Endothelial cell of umbilical vein (primary cell): ENCODE measurements at regions not wholly inside any gene's neighbourhood (a gene's known extent, or its start where the extent isn't known, plus 50 kb on each side); places are given as distances from the start of the nearest gene placed in this dataset.

Experiments used
- BruUV-seq: library from RNA; stranded (reverse); fragments of 400-500 nt; replicated peaks from 2 replicates; lab custom pipeline; 2021; lab: Mats Ljungman, UMichigan
- CTCF ChIA-PET: fragments of 300-600, 350-600 bp; sonication (Branson Sonifier 250); formaldehyde crosslinking; loops from one replicate; lab custom pipeline; 2021; ENCODE audit warnings: antibody characterized with exemption, inconsistent platforms; lab: Charles Lee
- POLR2A ChIA-PET: fragments of 300-600, 350-600 bp; sonication (Branson Sonifier 250); formaldehyde crosslinking; loops from one replicate; lab custom pipeline; 2021; ENCODE audit warnings: antibody characterized with exemption, inconsistent platforms; lab: Charles Lee
- DNase-seq: peaks from one replicate; pipeline ENCODE4 v3.0.0-alpha.2; 2011; ENCODE audit warnings: low read depth, low spot score
- FAIRE-seq: peaks from 2 replicates; lab custom pipeline; 2011; peaks lifted over from hg19 to GRCh38; lab: Jason Lieb, UNC
- H2AFZ ChIP-seq: 2 replicates; pipeline ENCODE4 v1.6.0; 2012; ENCODE audit warnings: low read depth, low read length, control low read depth, inconsistent platforms
- H3K27ac ChIP-seq: 2 replicates; pipeline ENCODE4 v1.5.1; 2011; ENCODE audit warnings: low read depth, mild to moderate bottlenecking, control low read depth, low read length, moderate library complexity; ENCODE audit not compliant: insufficient read depth
- H3K27me3 ChIP-seq, 2 experiments: 2 replicates each; pipeline versions ENCODE4 v1.6.0 to v1.6.1; 2011; ENCODE audit warnings: low read length in 2 of 2, mixed read lengths in 1 of 2; ENCODE audit not compliant: control insufficient read depth in 2 of 2, insufficient read depth in 2 of 2
- H3K36me3 ChIP-seq, 2 experiments: 2 replicates in 1 of 2; 3 replicates in 1 of 2; pipeline ENCODE4 v1.5.1; 2011; ENCODE audit warnings: low read length in 2 of 2, mild to moderate bottlenecking in 1 of 2, moderate library complexity in 1 of 2; ENCODE audit not compliant: control insufficient read depth in 2 of 2, insufficient read depth in 2 of 2; ENCODE audit errors: extremely low read depth in 1 of 2
- H3K4me1 ChIP-seq: 3 replicates; pipeline ENCODE4 v1.5.1; 2011; ENCODE audit warnings: mild to moderate bottlenecking, low read length; ENCODE audit not compliant: control insufficient read depth, insufficient read depth; ENCODE audit errors: extremely low read depth
- H3K4me2 ChIP-seq: 2 replicates; pipeline ENCODE4 v1.6.1; 2011; ENCODE audit warnings: low read length, control low read depth, mixed read lengths; ENCODE audit not compliant: insufficient read depth
- H3K4me3 ChIP-seq, 3 experiments: fragments of 200-600 bp in 1 of 3; sonication (generic), shearing (Covaris generic) in 1 of 3; replicated peaks in 1 of 3; 2 replicates each; pipeline ENCODE4 v1.5.1; 2011 to 2016; ENCODE audit warnings: control low read depth in 3 of 3, low read length in 3 of 3, mild to moderate bottlenecking in 2 of 3, inconsistent platforms in 1 of 3, low read depth in 1 of 3, moderate library complexity in 1 of 3; ENCODE audit not compliant: insufficient read depth in 1 of 3
- H3K79me2 ChIP-seq: 2 replicates; pipeline ENCODE4 v1.6.0; 2012; ENCODE audit warnings: low read length, inconsistent platforms; ENCODE audit not compliant: control insufficient read depth, insufficient read depth
- H3K9ac ChIP-seq: replicated peaks from 2 replicates; pipeline ENCODE3; 2011; ENCODE audit warnings: low read length, control low read depth; ENCODE audit not compliant: insufficient read depth; ENCODE audit errors: extremely low read depth
- H3K9me1 ChIP-seq: replicated peaks from 3 replicates; pipeline ENCODE4 v1.6.0; 2011; ENCODE audit warnings: mild to moderate bottlenecking, low read length; ENCODE audit not compliant: control insufficient read depth, insufficient read depth; ENCODE audit errors: extremely low read depth
- H3K9me3 ChIP-seq: replicated peaks from 2 replicates; pipeline ENCODE4 v1.5.1; 2012; ENCODE audit warnings: low read length, inconsistent platforms; ENCODE audit not compliant: control insufficient read depth, insufficient read depth
- H4K20me1 ChIP-seq: replicated peaks from 2 replicates; pipeline ENCODE3; 2011; ENCODE audit warnings: mild to moderate bottlenecking, low read length; ENCODE audit not compliant: control insufficient read depth, insufficient read depth; ENCODE audit errors: extremely low read depth
- EZH2 ChIP-seq: IDR thresholded peaks from 2 replicates; pipeline ENCODE4 v1.6.1; 2012; ENCODE audit warnings: borderline replicate concordance, low read depth, mild to moderate bottlenecking, moderate library complexity, low read length, inconsistent platforms; ENCODE audit not compliant: severe bottlenecking
- FOS ChIP-seq: IDR thresholded peaks from 2 replicates; pipeline ENCODE4 v1.6.1; 2011; ENCODE audit warnings: mild to moderate bottlenecking, low read length, moderate library complexity, borderline replicate concordance; ENCODE audit not compliant: insufficient read depth
- GATA2 ChIP-seq: IDR thresholded peaks from 2 replicates; pipeline ENCODE4 v1.7.0; 2011; ENCODE audit warnings: low read depth, mild to moderate bottlenecking, moderate library complexity, mixed read lengths, low read length; ENCODE audit not compliant: insufficient read length, insufficient read depth
- JUN ChIP-seq: IDR thresholded peaks from 2 replicates; pipeline ENCODE4 v1.6.1; 2011; ENCODE audit warnings: borderline replicate concordance, low read depth; ENCODE audit not compliant: insufficient read length, insufficient read depth
- MYC ChIP-seq: IDR thresholded peaks from one replicate; pipeline ENCODE4 v1.6.1; 2011; ENCODE audit warnings: mild to moderate bottlenecking, low read depth, low read length
- POLR2A ChIP-seq: IDR thresholded peaks from 2 replicates; pipeline ENCODE4 v1.6.1; 2012; ENCODE audit warnings: low read depth, mild to moderate bottlenecking, control low read depth, low read length
- POLR2AphosphoS5 ChIP-seq: IDR thresholded peaks from 2 replicates; pipeline ENCODE4 v1.6.1; 2012; ENCODE audit warnings: low read depth, mild to moderate bottlenecking, control low read depth, low read length, moderate library complexity; ENCODE audit not compliant: insufficient read depth
- dilution Hi-C: fragments of 300-500 bp; cut with MboI; formaldehyde crosslinking; loops from one replicate; pipeline ENCODE4 v1.15.0; 2019; ENCODE audit warnings: low sequenced_read_pairs; ENCODE audit not compliant: extremely low pct_ligation_motif_present
- intact Hi-C: fragments of 100-400 bp; cut with micrococcal nuclease; formaldehyde crosslinking; loops from one replicate; pipeline ENCODE4 v1.10.0; 2022
- TF ChIP-seq, protein P1 (sequence below), 2 donors: IDR thresholded peaks; 1 replicate in 1 of 2; 2 replicates in 1 of 2; pipeline ENCODE4 v1.5.1; 2011; ENCODE audit warnings: low read length in 2 of 2, mild to moderate bottlenecking in 2 of 2, moderate library complexity in 2 of 2, control low read depth in 1 of 2, inconsistent platforms in 1 of 2, low read depth in 1 of 2; ENCODE audit not compliant: insufficient read depth in 1 of 2; ENCODE audit errors: extremely low read depth in 1 of 2
- TF ChIP-seq, protein P2 (sequence below): IDR thresholded peaks from 2 replicates; pipeline ENCODE4 v1.6.1; 2011; ENCODE audit not compliant: insufficient read depth, insufficient read length

- dilution Hi-C loops (no loop called here), intact Hi-C loops (no loop called here)
- CTCF ChIA-PET: interaction anchor here (0.7 to 1.0 kb wide), 2 partner anchors 18 to 193 kb away, joined by 3 read pairs; no protein-coding TSS in a partner anchor
Measured at GRCh38 chr9:73064315-73064714, 87.3 kb upstream of the ANXA1 start.

More at GRCh38 chr9:73064315-73064714, 87.3 kb upstream of the ANXA1 start:
- H3K4me2 ChIP-seq: no peak overlapping the region
- H4K20me1 ChIP-seq: no peaks in the 10 kb centered on the region
- H3K4me3 ChIP-seq: no peak overlapping the region
- FAIRE-seq (no peak), DNase-seq (no peak)
- no peaks in the 10 kb centered on the region for H3K27me3 ChIP-seq
- peak overlapping the region; percentile 36 for H2AFZ ChIP-seq
- no peaks in the 10 kb centered on the region for H3K79me2 ChIP-seq
- no peaks in the 10 kb centered on the region for H3K9me1 ChIP-seq
- H3K9me3 ChIP-seq: no peaks in the 10 kb centered on the region
- H3K9ac ChIP-seq: no peak overlapping the region
- H3K27ac ChIP-seq: no peak overlapping the region
- POLR2A ChIA-PET: no interaction called here
- TF ChIP-seq GATA2 (no peak), FOS (no peak), EZH2 (no peak), POLR2A (no peak), MYC (no peak), POLR2AphosphoS5 (no peak), JUN (no peak)
- TF ChIP-seq, protein P1, sequence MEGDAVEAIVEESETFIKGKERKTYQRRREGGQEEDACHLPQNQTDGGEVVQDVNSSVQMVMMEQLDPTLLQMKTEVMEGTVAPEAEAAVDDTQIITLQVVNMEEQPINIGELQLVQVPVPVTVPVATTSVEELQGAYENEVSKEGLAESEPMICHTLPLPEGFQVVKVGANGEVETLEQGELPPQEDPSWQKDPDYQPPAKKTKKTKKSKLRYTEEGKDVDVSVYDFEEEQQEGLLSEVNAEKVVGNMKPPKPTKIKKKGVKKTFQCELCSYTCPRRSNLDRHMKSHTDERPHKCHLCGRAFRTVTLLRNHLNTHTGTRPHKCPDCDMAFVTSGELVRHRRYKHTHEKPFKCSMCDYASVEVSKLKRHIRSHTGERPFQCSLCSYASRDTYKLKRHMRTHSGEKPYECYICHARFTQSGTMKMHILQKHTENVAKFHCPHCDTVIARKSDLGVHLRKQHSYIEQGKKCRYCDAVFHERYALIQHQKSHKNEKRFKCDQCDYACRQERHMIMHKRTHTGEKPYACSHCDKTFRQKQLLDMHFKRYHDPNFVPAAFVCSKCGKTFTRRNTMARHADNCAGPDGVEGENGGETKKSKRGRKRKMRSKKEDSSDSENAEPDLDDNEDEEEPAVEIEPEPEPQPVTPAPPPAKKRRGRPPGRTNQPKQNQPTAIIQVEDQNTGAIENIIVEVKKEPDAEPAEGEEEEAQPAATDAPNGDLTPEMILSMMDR (IDR thresholded peaks at IDR 0.05; ENCODE audit: extremely low read depth in 1 of 2, insufficient read depth in 1 of 2, low read depth in 1 of 2, low read length in 2 of 2): no peak
- TF ChIP-seq, protein P2, sequence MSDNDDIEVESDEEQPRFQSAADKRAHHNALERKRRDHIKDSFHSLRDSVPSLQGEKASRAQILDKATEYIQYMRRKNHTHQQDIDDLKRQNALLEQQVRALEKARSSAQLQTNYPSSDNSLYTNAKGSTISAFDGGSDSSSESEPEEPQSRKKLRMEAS: no peak
- BruUV-seq: no TSS peak
- no peaks in the 10 kb centered on the region for H3K36me3 ChIP-seq
- H3K4me1 ChIP-seq: no peaks in the 10 kb centered on the region
